ENCODE measurements at regions not wholly inside any gene's neighbourhood (a gene's known extent, or its start where the extent isn't known, plus 50 kb on each side); places are given as distances from the start of the nearest gene placed in this dataset.
A peak's percentile ranks its signal among the peaks of the same experiment; 100 is the strongest.

DNA sequence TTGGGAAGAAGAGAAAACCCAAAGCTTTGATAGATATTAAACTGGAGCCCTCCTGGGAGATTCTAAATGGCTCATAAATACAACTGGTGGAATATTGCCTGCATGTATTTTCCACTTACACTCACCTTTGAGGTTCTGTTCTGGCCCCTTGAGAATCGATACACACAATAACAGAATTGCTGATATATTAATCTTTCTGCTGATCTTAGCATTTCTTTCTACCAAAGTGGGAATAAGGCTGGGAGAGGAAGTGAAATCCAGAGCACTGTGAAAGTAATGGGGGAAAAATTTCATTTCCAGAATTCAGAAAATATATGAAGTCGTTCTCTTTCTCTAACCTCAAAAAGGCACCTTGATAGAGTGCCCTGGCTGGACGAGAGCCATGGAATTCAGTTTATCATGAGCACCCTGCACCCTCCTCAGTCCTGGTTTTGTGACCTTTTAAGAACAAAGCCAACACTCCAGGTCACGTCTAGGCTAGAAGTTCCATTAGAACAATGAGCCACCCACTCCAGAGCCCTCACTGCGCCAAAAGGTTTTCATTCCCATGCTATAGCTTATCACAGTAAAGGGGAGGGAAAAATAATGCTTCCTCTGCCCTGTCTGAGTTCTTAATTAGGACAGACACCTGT, 244.5 kb downstream of the CD83 start:
- H2AFZ ChIP-seq (ENCODE audit: low read length) = no peak overlapping the region
- no peaks in the 10 kb centered on the region for H4K20me1 ChIP-seq (ENCODE audit: control insufficient read depth, extremely low read depth, insufficient read depth, low read length)
- no peaks in the 10 kb centered on the region for H3K36me3 ChIP-seq (ENCODE audit: control insufficient read depth, insufficient read depth, low read length)
- no peaks in the 10 kb centered on the region for H3K27me3 ChIP-seq (ENCODE audit: control insufficient read depth, insufficient read depth, low read length)
- no peak overlapping the region for H3K4me3 ChIP-seq (replicated peaks in 1 of 4; ENCODE audit: control extremely low read depth in 1 of 4, insufficient read depth in 1 of 4, low read depth in 3 of 4, low read length in 4 of 4)
- no peak overlapping the region for H3K27ac ChIP-seq (ENCODE audit: insufficient read depth, low read length)
- H3K4me2 ChIP-seq (ENCODE audit: extremely low read depth, insufficient read depth, low read length) = no peak overlapping the region
- DNase-seq (ENCODE audit: low read depth in 2 of 2) = no peak
- no peak overlapping the region for H3K9ac ChIP-seq (ENCODE audit: insufficient read depth, low read length)
- no peaks in the 10 kb centered on the region for H3K9me3 ChIP-seq (ENCODE audit: control insufficient read depth, insufficient read depth, low read depth, low read length)
- H3K4me1 ChIP-seq (ENCODE audit: control insufficient read depth, extremely low read depth, insufficient read depth, low read length) = no peaks in the 10 kb centered on the region
- TF ChIP-seq, protein P1, sequence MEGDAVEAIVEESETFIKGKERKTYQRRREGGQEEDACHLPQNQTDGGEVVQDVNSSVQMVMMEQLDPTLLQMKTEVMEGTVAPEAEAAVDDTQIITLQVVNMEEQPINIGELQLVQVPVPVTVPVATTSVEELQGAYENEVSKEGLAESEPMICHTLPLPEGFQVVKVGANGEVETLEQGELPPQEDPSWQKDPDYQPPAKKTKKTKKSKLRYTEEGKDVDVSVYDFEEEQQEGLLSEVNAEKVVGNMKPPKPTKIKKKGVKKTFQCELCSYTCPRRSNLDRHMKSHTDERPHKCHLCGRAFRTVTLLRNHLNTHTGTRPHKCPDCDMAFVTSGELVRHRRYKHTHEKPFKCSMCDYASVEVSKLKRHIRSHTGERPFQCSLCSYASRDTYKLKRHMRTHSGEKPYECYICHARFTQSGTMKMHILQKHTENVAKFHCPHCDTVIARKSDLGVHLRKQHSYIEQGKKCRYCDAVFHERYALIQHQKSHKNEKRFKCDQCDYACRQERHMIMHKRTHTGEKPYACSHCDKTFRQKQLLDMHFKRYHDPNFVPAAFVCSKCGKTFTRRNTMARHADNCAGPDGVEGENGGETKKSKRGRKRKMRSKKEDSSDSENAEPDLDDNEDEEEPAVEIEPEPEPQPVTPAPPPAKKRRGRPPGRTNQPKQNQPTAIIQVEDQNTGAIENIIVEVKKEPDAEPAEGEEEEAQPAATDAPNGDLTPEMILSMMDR (conservative IDR thresholded peaks at IDR 0.05 in 1 of 2, IDR thresholded peaks at IDR 0.05 in 1 of 2; ENCODE audit: low read depth in 1 of 2, low read length in 2 of 2) = no peak
- TF ChIP-seq EZH2 (IDR thresholded peaks at IDR 0.05; ENCODE audit: low read length, missing control alignments) = no peak
- H3K79me2 ChIP-seq (ENCODE audit: control insufficient read depth, insufficient read depth, low read length) = no peaks in the 10 kb centered on the region

DNA sequence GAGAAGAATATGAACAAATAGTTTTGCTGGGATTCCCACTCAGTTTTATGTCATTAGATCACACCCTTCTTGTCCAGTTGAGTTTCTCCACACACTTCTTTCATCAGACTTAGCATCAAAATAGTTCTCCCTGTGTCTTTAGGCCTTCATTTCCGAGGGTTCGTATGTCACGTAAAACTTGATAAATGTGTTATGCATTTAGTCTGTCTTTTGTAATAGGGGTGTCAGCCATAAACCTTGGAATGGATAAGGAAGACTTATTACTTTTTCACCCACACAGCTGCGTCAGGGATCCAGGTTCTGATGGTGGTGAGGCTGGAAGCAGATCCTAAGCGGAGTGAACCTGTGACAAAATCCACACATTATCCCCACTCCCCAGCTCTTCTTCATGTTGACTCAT, 246.8 kb downstream of the CD83 start:
- Histone ChIP-seq H3K36me3 (ENCODE audit: control insufficient read depth, insufficient read depth, low read length) (no peaks in the 10 kb centered on the region), H3K27ac (ENCODE audit: insufficient read depth, low read length) (no peak overlapping the region), H3K9ac (ENCODE audit: insufficient read depth, low read length) (no peak overlapping the region), H3K9me3 (ENCODE audit: control insufficient read depth, insufficient read depth, low read depth, low read length) (no peaks in the 10 kb centered on the region), H3K27me3 (ENCODE audit: control insufficient read depth, insufficient read depth, low read length) (no peaks in the 10 kb centered on the region), H2AFZ (ENCODE audit: low read length) (no peak overlapping the region), H3K79me2 (ENCODE audit: control insufficient read depth, insufficient read depth, low read length) (no peaks in the 10 kb centered on the region), H3K4me1 (ENCODE audit: control insufficient read depth, extremely low read depth, insufficient read depth, low read length) (no peaks in the 10 kb centered on the region), H3K4me3 (replicated peaks in 1 of 4; ENCODE audit: control extremely low read depth in 1 of 4, insufficient read depth in 1 of 4, low read depth in 3 of 4, low read length in 4 of 4) (no peak overlapping the region), H4K20me1 (ENCODE audit: control insufficient read depth, extremely low read depth, insufficient read depth, low read length) (no peaks in the 10 kb centered on the region), H3K4me2 (ENCODE audit: extremely low read depth, insufficient read depth, low read length) (no peak overlapping the region)
- TF ChIP-seq EZH2 (IDR thresholded peaks at IDR 0.05; ENCODE audit: low read length, missing control alignments) = no peak
- TF ChIP-seq, protein P1 (conservative IDR thresholded peaks at IDR 0.05 in 1 of 2, IDR thresholded peaks at IDR 0.05 in 1 of 2; ENCODE audit: low read depth in 1 of 2, low read length in 2 of 2) = no peak
- DNase-seq (ENCODE audit: low read depth in 2 of 2) = no peak

DNA sequence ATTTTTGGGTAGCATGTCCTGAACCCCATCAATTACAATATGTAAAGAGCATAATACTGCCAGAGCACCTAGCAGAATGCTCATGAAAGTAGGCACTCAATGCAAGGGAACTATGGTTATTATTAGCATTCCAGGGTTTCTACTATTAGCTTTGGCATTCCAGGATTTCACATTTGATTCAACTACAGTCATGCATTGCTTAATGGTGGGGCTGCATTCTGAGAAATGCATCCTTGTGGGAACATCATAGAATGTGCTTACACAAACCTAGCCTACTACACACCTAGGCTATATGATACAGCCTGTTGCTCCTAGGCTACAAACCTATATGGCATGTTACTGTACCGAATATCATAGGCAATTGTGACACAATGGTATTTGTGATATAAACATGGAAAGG, 247.8 kb downstream of the CD83 start:
- H3K36me3 ChIP-seq (ENCODE audit: control insufficient read depth, insufficient read depth, low read length) = no peaks in the 10 kb centered on the region
- DNase-seq (ENCODE audit: low read depth in 2 of 2) = peak in 1 of 2 donors; percentile 70

More for the DNA sequence above, 247.8 kb downstream of the CD83 start:
- no peaks in the 10 kb centered on the region for H3K4me1 ChIP-seq (ENCODE audit: control insufficient read depth, extremely low read depth, insufficient read depth, low read length)
- no peak overlapping the region for H3K4me2 ChIP-seq (ENCODE audit: extremely low read depth, insufficient read depth, low read length)
- H3K27ac ChIP-seq (ENCODE audit: insufficient read depth, low read length) = no peak overlapping the region
- no peak overlapping the region for H3K9ac ChIP-seq (ENCODE audit: insufficient read depth, low read length)
- no peak for TF ChIP-seq EZH2 (IDR thresholded peaks at IDR 0.05; ENCODE audit: low read length, missing control alignments)
- TF ChIP-seq, protein P1 (conservative IDR thresholded peaks at IDR 0.05 in 1 of 2, IDR thresholded peaks at IDR 0.05 in 1 of 2; ENCODE audit: low read depth in 1 of 2, low read length in 2 of 2) = no peak
- H3K27me3 ChIP-seq (ENCODE audit: control insufficient read depth, insufficient read depth, low read length) = peaks cover 2% of the 10 kb centered on the region
- H2AFZ ChIP-seq (ENCODE audit: low read length) = no peak overlapping the region
- H3K4me3 ChIP-seq (replicated peaks in 1 of 4; ENCODE audit: control extremely low read depth in 1 of 4, insufficient read depth in 1 of 4, low read depth in 3 of 4, low read length in 4 of 4) = no peak overlapping the region
- no peaks in the 10 kb centered on the region for H3K79me2 ChIP-seq (ENCODE audit: control insufficient read depth, insufficient read depth, low read length)
- H4K20me1 ChIP-seq (ENCODE audit: control insufficient read depth, extremely low read depth, insufficient read depth, low read length) = no peaks in the 10 kb centered on the region
- H3K9me3 ChIP-seq (ENCODE audit: control insufficient read depth, insufficient read depth, low read depth, low read length) = no peaks in the 10 kb centered on the region
